Subcutaneous abdominal adipose tissue (tissue), 5 donors: ENCODE measurements at regions not wholly inside any gene's neighbourhood (a gene's known extent, or its start where the extent isn't known, plus 50 kb on each side); places are given as distances from the start of the nearest gene placed in this dataset.

Source experiments
- H3K27ac ChIP-seq: one replicate; pipeline ENCODE4 v1.7.0; 2013; ENCODE audit warnings: low read depth, mild to moderate bottlenecking, inconsistent platforms, low read length, moderate library complexity
- H3K27me3 ChIP-seq, 5 donors: one replicate each; pipeline ENCODE4 v1.7.0; 2013; ENCODE audit warnings: low read length in 5 of 5, inconsistent platforms in 1 of 5; ENCODE audit not compliant: control insufficient read depth in 5 of 5, insufficient read depth in 4 of 5
- H3K36me3 ChIP-seq, 5 donors: one replicate each; pipeline ENCODE4 v1.7.0; 2013; ENCODE audit warnings: low read length in 5 of 5; ENCODE audit not compliant: control insufficient read depth in 5 of 5, insufficient read depth in 5 of 5
- H3K4me1 ChIP-seq, 5 donors: one replicate each; pipeline ENCODE4 v1.7.0; 2013; ENCODE audit warnings: low read length in 5 of 5, mild to moderate bottlenecking in 3 of 5, moderate library complexity in 1 of 5; ENCODE audit not compliant: control insufficient read depth in 5 of 5, insufficient read depth in 5 of 5
- H3K4me3 ChIP-seq, 5 donors: one replicate each; pipeline ENCODE4 v1.7.0; 2013; ENCODE audit warnings: low read length in 5 of 5, low read depth in 1 of 5
- H3K9ac ChIP-seq, 5 donors: one replicate each; pipeline ENCODE4 v1.7.0; 2013; ENCODE audit warnings: low read length in 5 of 5, mild to moderate bottlenecking in 4 of 5, moderate library complexity in 3 of 5
- H3K9me3 ChIP-seq, 5 donors: one replicate each; pipeline ENCODE4 v1.7.0; 2013; ENCODE audit warnings: low read length in 5 of 5; ENCODE audit not compliant: control insufficient read depth in 5 of 5
- donor health status: healthy.
- donor health status: healthy.
- donor health status: healthy.
- donor health status: healthy.
- donor health status: healthy.

DNA sequence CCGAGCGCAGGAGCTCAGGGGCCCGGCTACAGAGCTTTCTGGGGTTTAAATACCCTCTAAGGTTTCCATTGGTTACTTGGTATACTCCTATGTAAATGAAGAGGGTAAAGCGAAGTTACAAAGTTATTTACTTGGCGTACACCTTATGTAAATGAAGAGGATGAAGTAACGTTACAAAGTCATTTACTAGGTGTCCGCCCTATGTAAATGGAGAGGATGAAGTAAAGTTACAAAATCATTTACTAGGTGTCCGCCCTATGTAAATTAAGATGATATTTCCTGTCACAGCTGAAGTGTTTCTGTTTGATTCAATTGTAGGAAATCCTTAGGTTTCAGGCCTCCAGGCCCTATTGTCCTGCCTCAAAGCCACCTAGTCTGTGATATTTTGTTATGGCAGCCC is 358.2 kb downstream of the MTRR start:
- Histone ChIP-seq H3K9me3 (peaks cover 0 to 6% (median 0%) of the 10 kb centered on the region in 5 donors), H3K27me3 (no peaks in the 10 kb centered on the region), H3K36me3 (no peaks in the 10 kb centered on the region), H3K4me1 (no peaks in the 10 kb centered on the region), H3K27ac (no peak overlapping the region), H3K9ac (no peak overlapping the region), H3K4me3 (no peak overlapping the region)

- Histone ChIP-seq H3K9ac (no peak overlapping the region), H3K4me3 (no peak overlapping the region), H3K9me3 (peaks cover 0 to 5% (median 0%) of the 10 kb centered on the region in 5 donors), H3K27ac (no peak overlapping the region), H3K27me3 (no peaks in the 10 kb centered on the region), H3K4me1 (no peaks in the 10 kb centered on the region), H3K36me3 (no peaks in the 10 kb centered on the region)
These were observed 360.6 kb downstream of the MTRR start for GRCh38 chr5:8229551-8229950.

- Histone ChIP-seq H3K36me3 (no peaks in the 10 kb centered on the region), H3K4me1 (no peaks in the 10 kb centered on the region), H3K27me3 (no peaks in the 10 kb centered on the region), H3K9me3 (peaks cover 0 to 5% (median 0%) of the 10 kb centered on the region in 5 donors), H3K4me3 (no peak overlapping the region), H3K9ac (no peak overlapping the region), H3K27ac (no peak overlapping the region)
These were observed 361.9 kb downstream of the MTRR start for GRCh38 chr5:8230868-8231267.

DNA sequence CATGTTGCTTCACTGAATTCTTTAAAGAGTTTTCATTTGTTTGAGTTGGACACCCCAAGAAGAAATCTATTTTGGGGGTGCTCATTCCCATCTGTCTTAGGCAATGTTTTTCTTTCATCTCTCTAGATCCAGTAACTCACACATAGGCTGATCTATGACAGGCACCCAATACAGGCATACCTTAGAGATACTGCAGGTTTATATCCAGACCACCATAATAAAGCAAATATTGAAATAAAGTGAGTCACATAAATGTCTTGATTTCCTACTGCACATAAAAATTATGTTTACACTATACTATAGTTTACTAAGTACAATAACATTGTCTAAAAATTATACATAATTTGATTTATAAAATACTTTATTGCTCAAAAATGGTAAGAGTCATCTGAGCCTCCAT is 364.5 kb downstream of the MTRR start:
- peaks cover 0 to 3% (median 0%) of the 10 kb centered on the region in 5 donors for H3K9me3 ChIP-seq
- H3K4me1 ChIP-seq: no peaks in the 10 kb centered on the region
- H3K27me3 ChIP-seq: no peaks in the 10 kb centered on the region
- H3K9ac ChIP-seq: no peak overlapping the region
- H3K27ac ChIP-seq: no peak overlapping the region
- H3K4me3 ChIP-seq: no peak overlapping the region
- H3K36me3 ChIP-seq: no peaks in the 10 kb centered on the region

- H3K36me3 ChIP-seq: no peaks in the 10 kb centered on the region
- no peak overlapping the region for H3K9ac ChIP-seq
- no peaks in the 10 kb centered on the region for H3K4me1 ChIP-seq
- no peaks in the 10 kb centered on the region for H3K27me3 ChIP-seq
- H3K27ac ChIP-seq: no peak overlapping the region
- H3K4me3 ChIP-seq: no peak overlapping the region
- H3K9me3 ChIP-seq: peaks cover 0 to 3% (median 0%) of the 10 kb centered on the region in 5 donors
These were observed 365.3 kb downstream of the MTRR start for GRCh38 chr5:8234179-8234770.

GRCh38 chr5:8238080-8238479 is 369.1 kb downstream of the MTRR start:
- Histone ChIP-seq H3K9me3 (peaks cover 0 to 3% (median 0%) of the 10 kb centered on the region in 5 donors), H3K9ac (no peak overlapping the region), H3K4me3 (no peak overlapping the region), H3K36me3 (no peaks in the 10 kb centered on the region), H3K27ac (no peak overlapping the region), H3K4me1 (no peaks in the 10 kb centered on the region), H3K27me3 (no peaks in the 10 kb centered on the region)

GRCh38 chr5:8239198-8239597 is 370.2 kb downstream of the MTRR start:
- Histone ChIP-seq H3K4me1 (no peaks in the 10 kb centered on the region), H3K36me3 (no peaks in the 10 kb centered on the region), H3K27ac (no peak overlapping the region), H3K9me3 (peaks cover 0 to 3% (median 0%) of the 10 kb centered on the region in 5 donors), H3K9ac (no peak overlapping the region), H3K4me3 (no peak overlapping the region), H3K27me3 (no peaks in the 10 kb centered on the region)

- no peaks in the 10 kb centered on the region for H3K36me3 ChIP-seq
- H3K9me3 ChIP-seq: peaks cover 0 to 3% (median 0%) of the 10 kb centered on the region in 5 donors
- H3K27me3 ChIP-seq: no peaks in the 10 kb centered on the region
- H3K27ac ChIP-seq: no peak overlapping the region
- H3K4me1 ChIP-seq: no peaks in the 10 kb centered on the region
- no peak overlapping the region for H3K9ac ChIP-seq
- no peak overlapping the region for H3K4me3 ChIP-seq
These were observed 370.7 kb downstream of the MTRR start for GRCh38 chr5:8239646-8240045.

DNA sequence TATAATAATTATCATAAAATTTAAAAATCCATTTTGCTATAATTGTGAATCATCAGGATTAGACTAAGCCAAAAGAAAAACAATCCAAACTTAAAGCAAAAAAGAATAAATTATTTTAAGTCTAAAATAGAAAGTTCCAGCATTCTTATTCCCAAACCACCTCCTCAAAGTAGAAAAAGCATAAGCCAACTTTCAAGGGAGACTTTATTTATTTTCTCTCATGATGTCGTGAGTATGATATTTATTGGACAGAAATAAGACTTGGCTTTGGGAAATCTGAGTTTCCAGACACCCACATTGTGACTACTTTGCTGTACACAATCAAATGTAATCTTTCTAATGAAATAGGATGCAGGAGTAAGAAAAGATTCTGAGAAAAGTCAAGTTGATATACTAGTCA is 372.1 kb downstream of the MTRR start:
- Histone ChIP-seq H3K9ac (no peak overlapping the region), H3K36me3 (no peaks in the 10 kb centered on the region), H3K27me3 (no peaks in the 10 kb centered on the region), H3K9me3 (peaks cover 0 to 3% (median 0%) of the 10 kb centered on the region in 5 donors), H3K4me1 (no peaks in the 10 kb centered on the region), H3K4me3 (no peak overlapping the region), H3K27ac (no peak overlapping the region)

- Histone ChIP-seq H3K4me3 (no peak overlapping the region), H3K27me3 (no peaks in the 10 kb centered on the region), H3K9ac (no peak overlapping the region), H3K36me3 (no peaks in the 10 kb centered on the region), H3K27ac (no peak overlapping the region), H3K9me3 (peaks cover 0 to 3% (median 0%) of the 10 kb centered on the region in 5 donors), H3K4me1 (no peaks in the 10 kb centered on the region)
These were observed 372.6 kb downstream of the MTRR start for GRCh38 chr5:8241558-8241957.
